DMS 273 treated with DMSO at 0.1 percent for 48 hours (cell line): ENCODE measurements at regions not wholly inside any gene's neighbourhood (a gene's known extent, or its start where the extent isn't known, plus 50 kb on each side); places are given as distances from the start of the nearest gene placed in this dataset.

Experiments
- DNase-seq: peaks from one replicate; lab custom pipeline; 2025; lab: John Stamatoyannopoulos, UW

DNA sequence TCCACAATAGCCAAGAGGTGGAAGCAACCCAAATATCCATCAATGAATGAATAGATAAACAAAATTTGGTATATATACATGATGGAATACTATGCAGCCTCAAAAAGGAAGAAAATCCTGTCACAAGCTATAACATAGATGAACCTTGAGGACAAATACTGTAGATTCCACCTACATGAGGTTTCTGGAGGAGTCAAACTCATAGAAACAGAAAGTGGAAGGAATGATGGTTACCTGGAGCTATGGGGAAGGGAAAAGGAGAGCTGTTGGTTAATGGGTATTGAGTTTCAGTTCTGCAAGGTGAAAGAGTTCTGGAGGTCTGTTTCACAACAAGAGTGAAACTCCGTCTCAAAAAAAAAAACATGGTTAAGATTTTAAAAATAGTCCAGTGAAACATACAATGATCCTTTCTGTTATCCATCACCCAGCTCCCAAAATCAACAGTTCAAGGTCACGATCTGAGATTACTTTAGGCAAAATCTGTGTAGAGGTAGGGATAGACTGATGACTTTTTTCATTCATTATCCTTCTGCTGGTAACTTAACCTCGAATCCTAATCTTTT, 80.8 kb upstream of the HNRNPU start:
- no peak for DNase-seq

DNA sequence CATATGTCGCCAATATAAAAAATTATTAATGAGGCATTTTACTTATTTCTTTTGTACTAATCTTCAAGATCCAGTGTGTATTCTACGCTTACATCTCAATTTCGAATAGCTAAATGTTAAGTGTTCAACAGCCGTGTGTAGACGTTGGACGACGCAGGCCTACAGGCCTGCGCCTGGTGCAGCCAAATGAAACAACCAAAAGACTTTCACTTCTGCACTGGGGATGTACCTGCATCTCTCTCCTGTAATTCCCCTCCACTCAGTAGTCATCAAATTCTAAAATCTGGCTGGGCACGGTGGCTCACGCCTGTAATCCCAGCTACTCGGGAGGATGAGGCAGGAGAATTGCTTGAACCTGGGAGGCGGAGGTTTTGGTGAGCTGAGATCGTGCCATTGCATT, 76.8 kb upstream of the HNRNPU start:
- DNase-seq, result no peak

DNA sequence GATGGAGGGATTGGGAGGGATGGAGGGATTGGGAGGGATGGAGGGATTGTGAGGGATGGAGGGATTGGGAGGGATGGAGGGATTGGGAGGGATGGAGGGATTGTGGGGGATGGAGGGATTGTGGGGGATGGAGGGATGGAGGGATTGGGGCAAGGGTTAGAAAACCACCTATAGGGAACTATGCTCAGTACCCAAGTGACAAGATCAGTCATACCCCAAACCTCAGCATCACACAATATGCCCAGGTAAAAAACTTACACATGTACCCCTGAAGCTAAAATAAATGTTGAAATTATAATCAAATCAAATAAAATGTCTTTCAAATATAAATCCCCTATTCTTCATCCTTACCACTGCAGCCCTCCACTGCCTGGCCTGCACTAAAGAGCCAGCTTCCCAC, 72.8 kb upstream of the HNRNPU start:
- DNase-seq, result no peak

GRCh38 chr1:244920911-244921761, 56.8 kb upstream of the HNRNPU start:
- DNase-seq, result no peak

DNA sequence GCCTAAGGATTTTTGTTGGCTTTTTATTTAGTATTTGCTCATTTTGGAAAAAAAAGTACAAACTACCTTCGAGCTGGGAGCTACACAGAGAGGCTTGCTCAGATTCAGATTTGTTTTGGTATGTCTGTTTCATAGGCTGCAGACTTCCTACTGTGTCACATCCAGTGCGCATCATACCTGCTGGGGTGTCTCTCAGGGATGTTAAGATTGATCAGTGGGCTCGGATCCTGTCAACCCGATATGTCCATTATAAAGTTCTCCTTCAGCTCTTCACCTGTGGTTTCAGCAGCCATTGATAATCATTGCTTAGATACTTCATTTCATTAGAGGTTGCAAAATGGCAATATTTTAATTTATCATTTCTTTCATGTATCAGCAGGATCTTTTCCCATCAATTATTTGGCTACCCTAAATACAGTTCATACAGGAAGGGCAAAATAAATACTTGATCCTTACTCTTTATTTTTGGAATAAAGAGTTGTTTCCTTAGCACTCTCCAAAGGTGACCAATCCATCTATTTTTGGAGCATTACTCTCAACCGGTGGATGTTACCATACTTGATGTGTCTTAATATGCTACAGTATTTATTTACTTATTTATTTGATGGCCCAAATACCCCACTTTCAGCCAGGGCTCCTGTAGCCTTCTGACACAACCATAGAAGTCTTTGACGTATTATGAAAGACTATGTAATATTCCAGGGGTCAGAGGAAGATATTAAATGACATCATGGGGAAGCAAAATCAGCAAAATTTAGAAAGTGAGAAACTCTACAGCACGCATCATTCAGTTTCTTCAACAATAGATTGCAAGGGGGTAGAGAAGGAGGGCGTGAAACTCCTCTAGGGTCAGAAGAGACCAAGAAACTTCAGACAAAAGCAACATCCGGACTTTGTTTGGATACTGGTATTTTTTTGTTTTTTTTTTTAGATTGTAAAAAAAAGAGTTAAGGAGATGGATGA, 55.3 kb upstream of the HNRNPU start:
- no peak for DNase-seq

- DNase-seq, result peak; percentile 24
Measured at GRCh38 chr1:244918421-244919319, 54.3 kb upstream of the HNRNPU start.

GRCh38 chr1:244917073-244917670, 52.8 kb upstream of the HNRNPU start:
- no peak for DNase-seq

- DNase-seq, result no peak
Measured at GRCh38 chr1:244915736-244916135, 51.4 kb upstream of the HNRNPU start.

- no peak for DNase-seq
Measured at GRCh38 chr1:244914761-244915160, 50.4 kb upstream of the HNRNPU start.
